K562 (cell line): ENCODE measurements at regions not wholly inside any gene's neighbourhood (a gene's known extent, or its start where the extent isn't known, plus 50 kb on each side); places are given as distances from the start of the nearest gene placed in this dataset.

Experiments used
- BHLHE40 ChIP-seq: IDR thresholded peaks from 2 replicates; pipeline ENCODE4 v1.6.1; 2011; ENCODE audit warnings: low read length, improper control_type of control experiment
- KLF10 ChIP-seq: fragments of 250-450 bp; sonication (Bioruptor Pico); IDR thresholded peaks from 2 replicates; pipeline ENCODE4 v1.6.1; 2021; ENCODE audit warnings: matching md5 sums
- NBN ChIP-seq: fragments of 450-650 bp; IDR thresholded peaks from 2 replicates; pipeline ENCODE4 v1.6.1; 2016; ENCODE audit warnings: low read depth, mild to moderate bottlenecking
- RAD51 ChIP-seq: fragments of 450-650 bp; IDR thresholded peaks from 2 replicates; pipeline ENCODE4 v1.7.1; 2016; ENCODE audit warnings: low read depth, mild to moderate bottlenecking, borderline replicate concordance
- RB1 ChIP-seq: fragments of 450-650 bp; IDR thresholded peaks from 2 replicates; pipeline ENCODE4 v1.6.1; 2017; ENCODE audit warnings: low read depth, mild to moderate bottlenecking
- RBFOX2 ChIP-seq: fragments of 200-400 bp; formaldehyde crosslinking; IDR thresholded peaks from 2 replicates; pipeline ENCODE4 v1.6.1; 2017; ENCODE audit warnings: low read depth, mild to moderate bottlenecking, low read length, moderate library complexity
- SIRT6 ChIP-seq: IDR thresholded peaks from one replicate; pipeline ENCODE4 v1.6.1; 2012; ENCODE audit warnings: low read depth, mild to moderate bottlenecking, control low read depth, inconsistent platforms, low read length, moderate library complexity
- SP1 ChIP-seq: sonication (generic); formaldehyde crosslinking; IDR thresholded peaks from 2 replicates; pipeline ENCODE4 v1.8.1; 2022; ENCODE audit warnings: mild to moderate bottlenecking, missing genetic modification reagents
- TAF1 ChIP-seq: IDR thresholded peaks from 2 replicates; pipeline ENCODE4 v1.6.1; 2011; ENCODE audit warnings: mild to moderate bottlenecking, low read length, moderate library complexity; ENCODE audit not compliant: insufficient read depth, control insufficient read depth, severe bottlenecking; ENCODE audit errors: extremely low read depth
- ZNF174 ChIP-seq: fragments of 250-450 bp; sonication (Bioruptor Pico); IDR thresholded peaks from 2 replicates; pipeline ENCODE4 v1.4.0; 2020; ENCODE audit warnings: mild to moderate bottlenecking
- TF ChIP-seq, protein P1 (sequence below), 3 experiments: IDR thresholded peaks in 2 of 3; conservative IDR thresholded peaks in 1 of 3; 2 replicates each; pipeline ENCODE4 v1.5.1; 2011 to 2012; ENCODE audit warnings: low read length in 3 of 3, mild to moderate bottlenecking in 3 of 3, control low read depth in 2 of 3, improper control_type of control experiment in 1 of 3, inconsistent platforms in 1 of 3, low read depth in 1 of 3, mixed read lengths in 1 of 3, moderate library complexity in 1 of 3; ENCODE audit not compliant: insufficient read depth in 2 of 3

DNA sequence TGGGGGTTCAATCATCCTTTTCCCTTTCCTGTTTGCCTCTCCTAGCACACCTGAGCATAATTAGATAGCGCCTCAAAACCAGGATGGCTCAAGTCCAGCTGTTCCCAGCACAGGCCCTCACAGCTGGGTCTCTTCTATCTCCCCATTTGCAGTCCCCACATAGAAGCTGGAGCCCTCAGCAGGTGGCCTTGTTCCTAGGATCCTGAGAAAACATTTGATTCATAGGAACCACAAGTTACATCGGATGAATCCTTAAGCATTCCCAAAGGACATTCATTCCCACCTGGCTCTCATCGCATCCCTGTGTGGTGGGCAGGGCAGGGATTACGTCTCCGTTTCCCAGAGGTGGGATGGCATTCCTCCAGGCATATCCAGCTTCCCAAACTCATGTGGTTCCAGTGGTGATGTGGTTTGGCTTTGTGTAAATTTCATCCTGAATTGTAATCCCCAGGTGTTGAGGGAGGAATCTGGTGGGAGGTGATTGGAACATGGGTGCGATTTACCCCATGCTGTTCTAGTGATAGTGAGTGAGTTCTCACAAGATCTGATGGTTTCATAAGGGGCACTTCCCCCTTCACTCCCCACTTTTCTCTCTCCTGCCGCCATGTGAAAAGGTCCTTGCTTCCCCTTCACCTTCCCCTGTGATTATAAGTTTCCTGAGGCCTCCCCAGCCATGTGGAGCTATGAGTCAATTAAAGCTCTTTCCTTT, 49.8 kb upstream of the LEP start:
- TF ChIP-seq, protein P1, sequence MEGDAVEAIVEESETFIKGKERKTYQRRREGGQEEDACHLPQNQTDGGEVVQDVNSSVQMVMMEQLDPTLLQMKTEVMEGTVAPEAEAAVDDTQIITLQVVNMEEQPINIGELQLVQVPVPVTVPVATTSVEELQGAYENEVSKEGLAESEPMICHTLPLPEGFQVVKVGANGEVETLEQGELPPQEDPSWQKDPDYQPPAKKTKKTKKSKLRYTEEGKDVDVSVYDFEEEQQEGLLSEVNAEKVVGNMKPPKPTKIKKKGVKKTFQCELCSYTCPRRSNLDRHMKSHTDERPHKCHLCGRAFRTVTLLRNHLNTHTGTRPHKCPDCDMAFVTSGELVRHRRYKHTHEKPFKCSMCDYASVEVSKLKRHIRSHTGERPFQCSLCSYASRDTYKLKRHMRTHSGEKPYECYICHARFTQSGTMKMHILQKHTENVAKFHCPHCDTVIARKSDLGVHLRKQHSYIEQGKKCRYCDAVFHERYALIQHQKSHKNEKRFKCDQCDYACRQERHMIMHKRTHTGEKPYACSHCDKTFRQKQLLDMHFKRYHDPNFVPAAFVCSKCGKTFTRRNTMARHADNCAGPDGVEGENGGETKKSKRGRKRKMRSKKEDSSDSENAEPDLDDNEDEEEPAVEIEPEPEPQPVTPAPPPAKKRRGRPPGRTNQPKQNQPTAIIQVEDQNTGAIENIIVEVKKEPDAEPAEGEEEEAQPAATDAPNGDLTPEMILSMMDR (IDR thresholded peaks at IDR 0.05 in 2 of 3, conservative IDR thresholded peaks at IDR 0.05 in 1 of 3; ENCODE audit: insufficient read depth in 2 of 3, low read depth in 1 of 3, low read length in 3 of 3): no peak
- TF ChIP-seq SIRT6 (no peak), RB1 (no peak), RAD51 (no peak), KLF10 (CRISPR knock-in tag) (no peak), RBFOX2 (no peak), ZNF174 (CRISPR knock-in tag) (no peak), TAF1 (no peak), SP1 (CRISPR knock-in tag) (no peak), BHLHE40 (no peak), NBN (no peak)
